A673 (cell line): ENCODE measurements at regions not wholly inside any gene's neighbourhood (a gene's known extent, or its start where the extent isn't known, plus 50 kb on each side); places are given as distances from the start of the nearest gene placed in this dataset.

Experiments used
- BruUV-seq: library from RNA; stranded (reverse); fragments of 400-500 nt; replicated peaks from 2 replicates; lab custom pipeline; 2021; lab: Mats Ljungman, UMichigan
- CTCF ChIA-PET: fragments of 300-600 bp; sonication (Branson Sonifier 250); formaldehyde crosslinking; loops from one replicate; lab custom pipeline; 2022; ENCODE audit warnings: antibody characterized with exemption; lab: Charles Lee
- POLR2A ChIA-PET: fragments of 300-600 bp; sonication (Branson Sonifier 250); formaldehyde crosslinking; loops from one replicate; lab custom pipeline; 2022; ENCODE audit warnings: antibody characterized with exemption; ENCODE audit not compliant: low non-redundant PET; lab: Charles Lee
- DNase-seq: peaks from one replicate; pipeline ENCODE4 v3.0.0-alpha.2; 2015; ENCODE audit warnings: low spot score
- H3K27ac ChIP-seq: fragments of 200-600 bp; sonication (generic); 2 replicates; pipeline ENCODE4 v1.5.1; 2016; ENCODE audit warnings: mixed run types, low read depth, mild to moderate bottlenecking, mixed read lengths, antibody characterized with exemption, low read length; ENCODE audit not compliant: poor library complexity, severe bottlenecking
- H3K27me3 ChIP-seq: fragments of 200-600 bp; sonication (generic); replicated peaks from 2 replicates; pipeline ENCODE4 v1.6.1; 2017; ENCODE audit warnings: mixed run types, low read depth, mild to moderate bottlenecking, mixed read lengths, antibody characterized with exemption, low read length; ENCODE audit not compliant: insufficient read depth, poor library complexity
- H3K36me3 ChIP-seq: fragments of 200-600 bp; sonication (generic); 2 replicates; pipeline ENCODE4 v1.6.1; 2016; ENCODE audit warnings: mixed run types, mild to moderate bottlenecking, mixed read lengths, antibody characterized with exemption, low read length; ENCODE audit not compliant: insufficient read depth, poor library complexity, severe bottlenecking
- H3K4me1 ChIP-seq: fragments of 200-600 bp; sonication (generic); 2 replicates; pipeline ENCODE4 v1.6.1; 2017; ENCODE audit warnings: mixed run types, mild to moderate bottlenecking, mixed read lengths, antibody characterized with exemption, low read length; ENCODE audit not compliant: insufficient read depth, poor library complexity, severe bottlenecking
- H3K4me3 ChIP-seq: fragments of 200-600 bp; sonication (generic); 2 replicates; pipeline ENCODE4 v1.5.1; 2016; ENCODE audit warnings: low read depth, mixed run types, mild to moderate bottlenecking, mixed read lengths, low read length; ENCODE audit not compliant: poor library complexity, severe bottlenecking
- H3K9me3 ChIP-seq: fragments of 200-600 bp; sonication (generic); 2 replicates; pipeline ENCODE4 v1.6.1; 2016; ENCODE audit warnings: mixed run types, low read depth, mild to moderate bottlenecking, mixed read lengths, antibody characterized with exemption, low read length; ENCODE audit not compliant: poor library complexity, severe bottlenecking
- EZH2 ChIP-seq: fragments of 200-600 bp; sonication (generic); IDR thresholded peaks from 2 replicates; pipeline ENCODE4 v1.6.1; 2017; ENCODE audit warnings: borderline replicate concordance, low read depth, mild to moderate bottlenecking, mixed read lengths, antibody characterized with exemption, low read length; ENCODE audit not compliant: poor library complexity, severe bottlenecking
- intact Hi-C: fragments of 100-400 bp; cut with micrococcal nuclease; formaldehyde crosslinking; loops from one replicate; pipeline ENCODE4 v1.10.0; 2022; ENCODE audit not compliant: unreplicated experiment
- TF ChIP-seq, protein P1 (sequence below): fragments of 300-800, 200-600 bp; sonication (generic); conservative IDR thresholded peaks from 2 replicates; pipeline ENCODE4 v1.5.1; 2017; ENCODE audit warnings: low read depth, mild to moderate bottlenecking, antibody characterized with exemption, low read length, moderate library complexity, mixed read lengths

- ChIA-PET POLR2A (no interaction called here), CTCF (no interaction called here)
- Histone ChIP-seq H3K4me1 (peaks cover 18% of the 10 kb centered on the region), H3K4me3 (no peak overlapping the region), H3K36me3 (no peaks in the 10 kb centered on the region), H3K27me3 (no peaks in the 10 kb centered on the region), H3K9me3 (no peaks in the 10 kb centered on the region), H3K27ac (no peak overlapping the region)
- no peak for DNase-seq
- BruUV-seq = no TSS peak
- TF ChIP-seq, protein P1, sequence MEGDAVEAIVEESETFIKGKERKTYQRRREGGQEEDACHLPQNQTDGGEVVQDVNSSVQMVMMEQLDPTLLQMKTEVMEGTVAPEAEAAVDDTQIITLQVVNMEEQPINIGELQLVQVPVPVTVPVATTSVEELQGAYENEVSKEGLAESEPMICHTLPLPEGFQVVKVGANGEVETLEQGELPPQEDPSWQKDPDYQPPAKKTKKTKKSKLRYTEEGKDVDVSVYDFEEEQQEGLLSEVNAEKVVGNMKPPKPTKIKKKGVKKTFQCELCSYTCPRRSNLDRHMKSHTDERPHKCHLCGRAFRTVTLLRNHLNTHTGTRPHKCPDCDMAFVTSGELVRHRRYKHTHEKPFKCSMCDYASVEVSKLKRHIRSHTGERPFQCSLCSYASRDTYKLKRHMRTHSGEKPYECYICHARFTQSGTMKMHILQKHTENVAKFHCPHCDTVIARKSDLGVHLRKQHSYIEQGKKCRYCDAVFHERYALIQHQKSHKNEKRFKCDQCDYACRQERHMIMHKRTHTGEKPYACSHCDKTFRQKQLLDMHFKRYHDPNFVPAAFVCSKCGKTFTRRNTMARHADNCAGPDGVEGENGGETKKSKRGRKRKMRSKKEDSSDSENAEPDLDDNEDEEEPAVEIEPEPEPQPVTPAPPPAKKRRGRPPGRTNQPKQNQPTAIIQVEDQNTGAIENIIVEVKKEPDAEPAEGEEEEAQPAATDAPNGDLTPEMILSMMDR = no peak
- TF ChIP-seq EZH2 = no peak
- intact Hi-C loops = no loop called here
Observed at GRCh38 chr12:90243211-90243610, 534.6 kb upstream of the ATP2B1 start.

- BruUV-seq = no TSS peak
- TF ChIP-seq, protein P1 = no peak
- TF ChIP-seq EZH2 = no peak
- ChIA-PET POLR2A (no interaction called here), CTCF (no interaction called here)
- H3K4me3 ChIP-seq = no peak overlapping the region
- no peaks in the 10 kb centered on the region for H3K36me3 ChIP-seq
- intact Hi-C loops = no loop called here
- no peaks in the 10 kb centered on the region for H3K27me3 ChIP-seq
- no peaks in the 10 kb centered on the region for H3K9me3 ChIP-seq
- no peak for DNase-seq
- no peak overlapping the region for H3K27ac ChIP-seq
- peaks cover 16% of the 10 kb centered on the region for H3K4me1 ChIP-seq
Observed at GRCh38 chr12:90239732-90240260, 531.2 kb upstream of the ATP2B1 start.

GRCh38 chr12:90238663-90239271 is 530.1 kb upstream of the ATP2B1 start:
- TF ChIP-seq, protein P1 = no peak
- no peak for TF ChIP-seq EZH2
- H3K27me3 ChIP-seq = no peaks in the 10 kb centered on the region
- H3K9me3 ChIP-seq = no peaks in the 10 kb centered on the region
- no TSS peak for BruUV-seq
- ChIA-PET POLR2A (no interaction called here), CTCF (no interaction called here)
- DNase-seq = no peak
- no peak overlapping the region for H3K4me3 ChIP-seq
- intact Hi-C loops = no loop called here
- no peak overlapping the region for H3K27ac ChIP-seq
- no peaks in the 10 kb centered on the region for H3K36me3 ChIP-seq
- peaks cover 13% of the 10 kb centered on the region for H3K4me1 ChIP-seq
